Body of pancreas (tissue), 4 donors: ENCODE measurements at regions not wholly inside any gene's neighbourhood (a gene's known extent, or its start where the extent isn't known, plus 50 kb on each side); places are given as distances from the start of the nearest gene placed in this dataset.

Experiments used
- CTCF ChIP-seq, 7 experiments: fragments of 450-650 bp in 4 of 7; fragments of 200-600 bp in 3 of 7; sonication (generic) in 3 of 7; IDR thresholded peaks; one replicate each; pipeline ENCODE4 v1.5.1; 2016 to 2019; ENCODE audit warnings: antibody characterized with exemption in 7 of 7
- POLR2A ChIP-seq, 3 donors: fragments of 450-650 bp; IDR thresholded peaks; one replicate each; pipeline ENCODE4 v1.6.1; 2016; ENCODE audit warnings: antibody characterized with exemption in 3 of 3, mild to moderate bottlenecking in 2 of 3

GRCh38 chr7:137172105-137172590 is 171.4 kb downstream of the PTN start:
- TF ChIP-seq POLR2A (IDR thresholded peaks at IDR 0.05): no peak
- TF ChIP-seq CTCF (IDR thresholded peaks at IDR 0.05): no peak
